ENCODE measurements at regions not wholly inside any gene's neighbourhood (a gene's known extent, or its start where the extent isn't known, plus 50 kb on each side); places are given as distances from the start of the nearest gene placed in this dataset.
A peak's percentile ranks its signal among the peaks of the same experiment; 100 is the strongest.
"Not testable (repeated sequence)": the region's sequence is repeated elsewhere in the genome, so short reads cannot be mapped to it uniquely, and the experiment has no call there.

GRCh38 chr19:13637664-13638063 lies 126.7 kb upstream of the MRI1 start:
- intact Hi-C loops (cut with DNase I) = no loop called here
- DNase-seq (no peak), ATAC-seq (no peak), FAIRE-seq (no peak)
- TF ChIP-seq CTCF (IDR thresholded peaks at IDR 0.05) = no peak
- no peak overlapping the region for H3K27ac ChIP-seq
- 84 to 92% methylated on average over 6 of the region's 6 CpGs for WGBS, 2 donors
- no peaks in the 10 kb centered on the region for H3K27me3 ChIP-seq
- H3K9me3 ChIP-seq = no peaks in the 10 kb centered on the region
- no peak overlapping the region for H3K4me3 ChIP-seq
- no peaks in the 10 kb centered on the region for H3K4me1 ChIP-seq
- H3K36me3 ChIP-seq = no peaks in the 10 kb centered on the region

- Histone ChIP-seq H3K4me1 (no peaks in the 10 kb centered on the region), H3K27ac (no peak overlapping the region), H3K36me3 (no peaks in the 10 kb centered on the region), H3K9me3 (no peaks in the 10 kb centered on the region), H3K27me3 (no peaks in the 10 kb centered on the region), H3K4me3 (no peak overlapping the region)
- intact Hi-C loops (cut with DNase I) = no loop called here
- DNase-seq = no peak
- ATAC-seq = no peak
- no peak for FAIRE-seq
- TF ChIP-seq CTCF (IDR thresholded peaks at IDR 0.05) = no peak
- 76 to 78% methylated on average over 6 of the region's 6 CpGs for WGBS, 2 donors
These were observed 128.4 kb upstream of the CACNA1A start for GRCh38 chr19:13634658-13635057.

GRCh38 chr19:13633522-13633922 lies 127.2 kb upstream of the CACNA1A start:
- H3K27me3 ChIP-seq = no peaks in the 10 kb centered on the region
- no peak for TF ChIP-seq CTCF (IDR thresholded peaks at IDR 0.05)
- H3K4me3 ChIP-seq = no peak overlapping the region
- H3K27ac ChIP-seq = peak overlapping the region in 1 of 4 donors; percentile 12
- no peaks in the 10 kb centered on the region for H3K4me1 ChIP-seq
- intact Hi-C loops (cut with DNase I) = no loop called here
- H3K36me3 ChIP-seq = no peaks in the 10 kb centered on the region
- 4 to 7% methylated on average over 1 of the region's 1 CpG for WGBS, 2 donors
- H3K9me3 ChIP-seq = no peaks in the 10 kb centered on the region
- ATAC-seq (no peak), FAIRE-seq (no peak), DNase-seq (no peak)

- intact Hi-C loops (cut with DNase I) = no loop called here
- no peak for TF ChIP-seq CTCF (IDR thresholded peaks at IDR 0.05)
- no peaks in the 10 kb centered on the region for H3K9me3 ChIP-seq
- FAIRE-seq (no peak), ATAC-seq (peak; percentile 55 to 90 (median 86)), DNase-seq (peak in 2 of 6 donors; percentile 19 to 25)
- no peak overlapping the region for H3K4me3 ChIP-seq
- peak overlapping the region in 2 of 4 donors; percentile 12 to 20 for H3K27ac ChIP-seq
- no peaks in the 10 kb centered on the region for H3K4me1 ChIP-seq
- H3K36me3 ChIP-seq = no peaks in the 10 kb centered on the region
- no peaks in the 10 kb centered on the region for H3K27me3 ChIP-seq
- WGBS, 2 donors = 1% methylated on average over 6 of the region's 6 CpGs
These were observed 126.8 kb upstream of the CACNA1A start for GRCh38 chr19:13633109-13633508.

- H3K4me1 ChIP-seq; H3K36me3 ChIP-seq; DNase-seq; intact Hi-C loops (cut with DNase I); ATAC-seq; H3K4me3 ChIP-seq; H3K9me3 ChIP-seq; H3K27ac ChIP-seq; FAIRE-seq; H3K27me3 ChIP-seq: not testable (repeated sequence)
- 77% methylated on average over 7 of the region's 7 CpGs for WGBS, 2 donors
These were observed 125.9 kb upstream of the CACNA1A start for GRCh38 chr19:13632164-13632563.
